HG03520 (cell line): ENCODE measurements at regions not wholly inside any gene's neighbourhood (a gene's known extent, or its start where the extent isn't known, plus 50 kb on each side); places are given as distances from the start of the nearest gene placed in this dataset.
"Not testable (repeated sequence)": the region's sequence is repeated elsewhere in the genome, so short reads cannot be mapped to it uniquely, and the experiment has no call there.

Source experiments
- ATAC-seq: cut with Tn5 transposase; IDR thresholded peaks from one replicate; pipeline ENCODE4 v1.9.1; 2021; ENCODE audit warnings: mild to moderate bottlenecking, moderate library complexity; ENCODE audit not compliant: unreplicated experiment

GRCh38 chr22:49391436-49391835 is 436.2 kb downstream of the BRD1 start:
- ATAC-seq = no peak

- ATAC-seq = no peak
Observed at GRCh38 chr22:49390954-49391353, 436.7 kb downstream of the BRD1 start.

GRCh38 chr22:49383909-49384308 is 443.8 kb downstream of the BRD1 start:
- ATAC-seq = not testable (repeated sequence)

- ATAC-seq = no peak
Observed at GRCh38 chr22:49382451-49382735, 445.3 kb downstream of the BRD1 start.

- no peak for ATAC-seq
Observed at GRCh38 chr22:49381595-49382450, 445.9 kb downstream of the BRD1 start.

GRCh38 chr22:49380828-49381114 is 446.9 kb downstream of the BRD1 start:
- ATAC-seq = no peak

- ATAC-seq = no peak
Observed at GRCh38 chr22:49380095-49380827, 447.4 kb downstream of the BRD1 start.

GRCh38 chr22:49377306-49377705 is 450.4 kb downstream of the BRD1 start:
- no peak for ATAC-seq

- no peak for ATAC-seq
Observed at GRCh38 chr22:49373801-49374226, 453.9 kb downstream of the BRD1 start.

- ATAC-seq = no peak
Observed at GRCh38 chr22:49373289-49373666, 454.4 kb downstream of the BRD1 start.

- ATAC-seq = no peak
Observed at GRCh38 chr22:49372530-49373288, 455.0 kb downstream of the BRD1 start.

GRCh38 chr22:49372111-49372529 is 455.6 kb downstream of the BRD1 start:
- no peak for ATAC-seq

- no peak for ATAC-seq
Observed at GRCh38 chr22:49371325-49372110, 456.2 kb downstream of the BRD1 start.

GRCh38 chr22:49370627-49371301 is 456.9 kb downstream of the BRD1 start:
- no peak for ATAC-seq

GRCh38 chr22:49369726-49370626 is 457.7 kb downstream of the BRD1 start:
- ATAC-seq = no peak

- ATAC-seq = no peak
Observed at GRCh38 chr22:49368976-49369725, 458.5 kb downstream of the BRD1 start.

- no peak for ATAC-seq
Observed at GRCh38 chr22:49368221-49368975, 459.3 kb downstream of the BRD1 start.
